WI38 (cell line): ENCODE measurements at regions not wholly inside any gene's neighbourhood (a gene's known extent, or its start where the extent isn't known, plus 50 kb on each side); places are given as distances from the start of the nearest gene placed in this dataset.
"Not testable (repeated sequence)": the region's sequence is repeated elsewhere in the genome, so short reads cannot be mapped to it uniquely, and the experiment has no call there.

Source experiments
- H3K4me3 ChIP-seq: 2 replicates; pipeline ENCODE4 v1.5.1; 2011; ENCODE audit warnings: low read depth, mild to moderate bottlenecking, control low read depth, low read length
- CTCF ChIP-seq: IDR thresholded peaks from 2 replicates; pipeline ENCODE4 v1.5.1; 2012; ENCODE audit warnings: low read depth, mild to moderate bottlenecking, control low read depth, low read length

- H3K4me3 ChIP-seq: no peak overlapping the region
- TF ChIP-seq CTCF: no peak
Measured at GRCh38 chr13:87536499-87536898, 134.7 kb upstream of the SLITRK5 start.

- TF ChIP-seq CTCF: no peak
- H3K4me3 ChIP-seq: no peak overlapping the region
Measured at GRCh38 chr13:87536899-87537298, 134.3 kb upstream of the SLITRK5 start.

DNA sequence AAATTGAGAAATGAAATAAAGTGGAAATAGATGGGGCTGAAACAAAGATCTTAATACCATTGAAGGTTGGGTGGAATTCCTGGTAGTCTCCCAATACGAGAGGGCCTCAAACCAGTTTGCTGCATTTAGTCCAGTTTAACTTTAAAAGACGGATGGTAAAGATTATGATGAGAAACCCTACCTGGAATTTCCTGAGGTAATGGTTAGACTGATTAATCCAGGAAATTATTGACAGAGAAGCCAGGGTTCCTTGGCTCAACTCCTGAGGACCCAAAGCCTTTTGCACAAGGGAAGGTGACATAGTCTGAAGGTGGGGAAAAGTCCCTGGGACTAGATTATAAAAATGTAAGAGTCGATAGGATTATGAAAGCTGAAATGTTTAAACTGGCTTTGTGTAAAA, 133.2 kb upstream of the SLITRK5 start:
- H3K4me3 ChIP-seq: no peak overlapping the region
- no peak for TF ChIP-seq CTCF

DNA sequence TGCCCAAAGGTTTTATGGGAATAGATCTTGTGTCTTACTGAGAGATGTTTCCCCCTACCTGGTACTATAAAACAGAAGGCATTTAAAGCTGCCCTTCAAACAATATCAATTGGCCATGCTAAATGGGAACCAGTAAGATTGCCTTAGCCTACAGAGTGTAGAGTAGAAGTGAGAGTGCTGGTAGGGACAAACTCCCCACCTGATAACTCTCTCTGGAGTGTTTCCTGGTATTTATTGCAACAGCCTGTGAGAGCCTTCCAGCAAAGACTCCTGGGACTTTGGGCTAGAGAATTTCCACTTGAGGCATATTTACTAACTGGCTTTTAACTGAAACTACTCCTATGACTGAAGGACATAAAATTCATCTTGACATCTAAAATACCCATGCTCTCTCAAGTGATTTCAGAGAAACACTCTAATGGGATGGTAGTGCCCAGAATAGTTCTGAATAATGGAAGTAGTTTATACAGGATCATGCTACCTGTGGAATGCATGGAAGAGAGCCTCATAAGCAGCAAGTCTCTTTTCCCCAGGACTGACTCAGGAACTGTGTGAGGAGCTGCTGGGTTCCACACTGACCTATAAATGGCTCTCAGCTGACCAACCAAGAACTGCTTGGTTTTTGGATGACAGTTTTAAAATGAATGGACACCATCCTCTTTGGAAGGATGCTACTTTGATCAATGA, 132.7 kb upstream of the SLITRK5 start:
- H3K4me3 ChIP-seq: no peak overlapping the region
- no peak for TF ChIP-seq CTCF

DNA sequence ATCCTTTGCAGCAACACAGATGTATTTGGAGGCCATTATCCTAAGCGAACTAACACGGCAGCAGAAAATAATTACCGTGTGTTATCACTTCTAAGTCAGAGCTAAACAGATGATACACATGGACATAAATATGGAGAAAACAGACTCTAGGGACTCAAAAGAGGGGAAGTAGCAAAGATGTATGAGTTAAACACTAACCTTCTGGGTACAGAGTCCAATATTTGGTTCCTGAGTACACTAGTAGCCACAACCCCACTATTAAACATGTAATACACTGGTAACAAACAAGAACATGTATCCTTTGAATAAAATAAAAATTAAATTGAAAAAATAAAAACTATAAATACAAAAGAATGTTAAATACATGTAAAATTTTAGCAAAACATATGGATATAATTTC, 118.0 kb upstream of the SLITRK5 start:
- H3K4me3 ChIP-seq: no peak overlapping the region
- no peak for TF ChIP-seq CTCF

- no peak for TF ChIP-seq CTCF
- H3K4me3 ChIP-seq: no peak overlapping the region
Measured at GRCh38 chr13:87554045-87554444, 117.1 kb upstream of the SLITRK5 start.

DNA sequence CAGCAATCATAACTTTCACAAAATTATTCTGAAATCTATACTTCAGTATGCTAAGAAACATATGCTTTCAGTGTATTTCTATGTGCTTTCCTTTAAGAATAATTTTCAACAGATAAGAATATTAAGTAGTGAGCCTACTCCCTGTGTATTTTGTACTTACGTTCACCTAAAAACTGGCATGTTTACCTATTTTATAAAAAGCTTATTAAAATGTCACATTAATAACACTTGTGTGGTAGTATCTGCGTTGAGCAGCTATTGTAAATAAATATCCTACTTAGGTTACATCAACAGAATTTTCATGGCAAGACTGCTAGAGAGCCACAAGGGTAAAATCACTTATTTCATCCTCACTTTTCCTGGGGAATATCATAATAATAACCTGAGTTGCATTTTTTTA, 113.4 kb upstream of the SLITRK5 start:
- H3K4me3 ChIP-seq: no peak overlapping the region
- TF ChIP-seq CTCF: no peak

DNA sequence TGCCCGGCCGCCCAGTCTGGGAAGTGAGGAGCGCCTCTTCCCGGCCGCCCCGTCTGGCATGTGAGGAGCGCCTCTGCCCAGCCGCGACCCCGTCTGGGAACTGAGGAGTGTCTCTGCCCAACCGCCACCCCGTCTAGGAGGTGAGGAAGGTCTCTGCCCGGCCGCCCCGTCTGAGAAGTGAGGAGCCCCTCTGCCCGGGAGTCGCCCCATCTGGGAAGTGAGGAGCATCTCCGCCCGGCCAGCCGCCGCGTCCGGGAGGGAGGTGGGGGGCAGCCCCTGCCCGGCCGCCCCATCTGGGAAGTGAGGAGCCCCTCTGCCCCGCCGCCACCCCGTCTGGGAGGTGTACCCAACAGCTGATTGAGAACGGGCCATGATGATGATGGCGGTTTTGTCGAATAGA, 109.6 kb upstream of the SLITRK5 start:
- H3K4me3 ChIP-seq: not testable (repeated sequence)
